MCF 10A (cell line): ENCODE measurements at regions not wholly inside any gene's neighbourhood (a gene's known extent, or its start where the extent isn't known, plus 50 kb on each side); places are given as distances from the start of the nearest gene placed in this dataset.

Experiments
- BruUV-seq: library from RNA; stranded (reverse); fragments of 400-500 nt; replicated peaks from 2 replicates; lab custom pipeline; 2021; lab: Mats Ljungman, UMichigan
- CTCF ChIA-PET: fragments of 300-600 bp; sonication (Branson Sonifier 250); formaldehyde crosslinking; extraction: SDS; loops from one replicate; lab custom pipeline; 2021; ENCODE audit warnings: antibody characterized with exemption, inconsistent platforms; lab: Yijun Ruan, JAX
- POLR2A ChIA-PET: fragments of 300-600, 350-650 bp; sonication (Branson Sonifier 250); formaldehyde crosslinking; extraction: SDS; loops from one replicate; lab custom pipeline; 2020; ENCODE audit warnings: antibody characterized with exemption, inconsistent platforms; lab: Yijun Ruan, JAX
- DNase-seq: peaks from one replicate; pipeline ENCODE4 v3.0.0-alpha.2; 2018; ENCODE audit not compliant: unreplicated experiment
- H3K27ac Mint-ChIP-seq: one replicate; pipeline ENCODE4 v1.8.0; 2022; ENCODE audit warnings: mild to moderate bottlenecking, low read depth, mixed read lengths; ENCODE audit not compliant: unreplicated experiment
- H3K27me3 Mint-ChIP-seq: one replicate; pipeline ENCODE4 v1.8.0; 2022; ENCODE audit warnings: mixed read lengths; ENCODE audit not compliant: insufficient read depth, unreplicated experiment
- H3K36me3 Mint-ChIP-seq: one replicate; pipeline ENCODE4 v1.8.0; 2022; ENCODE audit warnings: mild to moderate bottlenecking, moderate library complexity, mixed read lengths; ENCODE audit not compliant: insufficient read depth, unreplicated experiment
- H3K4me1 Mint-ChIP-seq: one replicate; pipeline ENCODE4 v1.8.0; 2022; ENCODE audit warnings: mixed read lengths; ENCODE audit not compliant: insufficient read depth, unreplicated experiment
- H3K4me3 Mint-ChIP-seq: one replicate; pipeline ENCODE4 v1.8.0; 2022; ENCODE audit warnings: mild to moderate bottlenecking, moderate library complexity, mixed read lengths; ENCODE audit not compliant: unreplicated experiment
- H3K9me3 Mint-ChIP-seq: one replicate; pipeline ENCODE4 v1.8.0; 2022; ENCODE audit warnings: mixed read lengths; ENCODE audit not compliant: unreplicated experiment
- CTCF ChIP-seq: fragments of 200-600 bp; IDR thresholded peaks from one replicate; pipeline ENCODE4 v1.8.0; 2022; ENCODE audit warnings: antibody characterized with exemption, mild to moderate bottlenecking; ENCODE audit not compliant: unreplicated experiment
- intact Hi-C: fragments of 100-400 bp; cut with micrococcal nuclease; formaldehyde crosslinking; loops from 2 replicates; pipeline ENCODE4 v1.14.1; 2022

- H3K4me1 Mint-ChIP-seq = peaks cover 22% of the 10 kb centered on the region
- TF ChIP-seq CTCF = no peak
- intact Hi-C loops = loop anchor here (1.0 kb wide), 1 partner anchor 93 kb away; no protein-coding TSS in a partner anchor
- no peak overlapping the region for H3K4me3 Mint-ChIP-seq
- DNase-seq = peak; percentile 67
- peaks cover 6% of the 10 kb centered on the region for H3K36me3 Mint-ChIP-seq
- CTCF ChIA-PET = interaction anchor here (0.5 to 2.0 kb wide), 8 partner anchors 9 to 179 kb away, joined by 3 to 7 read pairs (median 4); no protein-coding TSS in a partner anchor
- no TSS peak for BruUV-seq
- POLR2A ChIA-PET = interaction anchor here (0.5 to 1.4 kb wide), 8 partner anchors 17 to 178 kb away, joined by 3 to 5 read pairs (median 3); no protein-coding TSS in a partner anchor
- peak overlapping the region; percentile 1 for H3K27ac Mint-ChIP-seq
- H3K9me3 Mint-ChIP-seq = no peaks in the 10 kb centered on the region
- H3K27me3 Mint-ChIP-seq = no peaks in the 10 kb centered on the region
Observed at GRCh38 chr20:50283922-50284810, 93.5 kb downstream of the CEBPB start.

GRCh38 chr20:50284811-50285375, 94.3 kb downstream of the CEBPB start:
- H3K4me1 Mint-ChIP-seq = peaks cover 22% of the 10 kb centered on the region
- intact Hi-C loops = loop anchor here (1.0 kb wide), 1 partner anchor 94 kb away; no protein-coding TSS in a partner anchor
- CTCF ChIA-PET = interaction anchor here (0.5 to 2.0 kb wide), 7 partner anchors 8 to 178 kb away, joined by 3 to 7 read pairs (median 3); no protein-coding TSS in a partner anchor
- no peak for TF ChIP-seq CTCF
- peaks cover 6% of the 10 kb centered on the region for H3K36me3 Mint-ChIP-seq
- no TSS peak for BruUV-seq
- DNase-seq = no peak
- H3K4me3 Mint-ChIP-seq = no peak overlapping the region
- H3K27ac Mint-ChIP-seq = no peak overlapping the region
- no peaks in the 10 kb centered on the region for H3K27me3 Mint-ChIP-seq
- no peaks in the 10 kb centered on the region for H3K9me3 Mint-ChIP-seq
- POLR2A ChIA-PET = interaction anchor here (0.5 to 1.4 kb wide), 9 partner anchors 17 to 177 kb away, joined by 3 to 5 read pairs (median 3); no protein-coding TSS in a partner anchor

- ChIA-PET CTCF (interaction anchor here (0.7 to 2.0 kb wide), 7 partner anchors 8 to 291 kb away, joined by 3 to 7 read pairs (median 3); no protein-coding TSS in a partner anchor), POLR2A (interaction anchor here (0.7 to 1.4 kb wide), 6 partner anchors 18 to 478 kb away, joined by 3 read pairs; no protein-coding TSS in a partner anchor)
- no peak overlapping the region for H3K27ac Mint-ChIP-seq
- peaks cover 22% of the 10 kb centered on the region for H3K4me1 Mint-ChIP-seq
- no peaks in the 10 kb centered on the region for H3K9me3 Mint-ChIP-seq
- BruUV-seq = no TSS peak
- intact Hi-C loops = no loop called here
- DNase-seq = peak; percentile 56
- H3K4me3 Mint-ChIP-seq = no peak overlapping the region
- peaks cover 3% of the 10 kb centered on the region for H3K36me3 Mint-ChIP-seq
- no peaks in the 10 kb centered on the region for H3K27me3 Mint-ChIP-seq
- no peak for TF ChIP-seq CTCF
Observed at GRCh38 chr20:50285376-50286173, 94.9 kb downstream of the CEBPB start.
